GM19025 (cell line): ENCODE measurements at regions not wholly inside any gene's neighbourhood (a gene's known extent, or its start where the extent isn't known, plus 50 kb on each side); places are given as distances from the start of the nearest gene placed in this dataset.

Experiments
- ATAC-seq: cut with Tn5 transposase; IDR thresholded peaks from one replicate; pipeline ENCODE4 v1.9.1; 2021; ENCODE audit warnings: mild to moderate bottlenecking, low read depth, moderate library complexity; ENCODE audit not compliant: unreplicated experiment

DNA sequence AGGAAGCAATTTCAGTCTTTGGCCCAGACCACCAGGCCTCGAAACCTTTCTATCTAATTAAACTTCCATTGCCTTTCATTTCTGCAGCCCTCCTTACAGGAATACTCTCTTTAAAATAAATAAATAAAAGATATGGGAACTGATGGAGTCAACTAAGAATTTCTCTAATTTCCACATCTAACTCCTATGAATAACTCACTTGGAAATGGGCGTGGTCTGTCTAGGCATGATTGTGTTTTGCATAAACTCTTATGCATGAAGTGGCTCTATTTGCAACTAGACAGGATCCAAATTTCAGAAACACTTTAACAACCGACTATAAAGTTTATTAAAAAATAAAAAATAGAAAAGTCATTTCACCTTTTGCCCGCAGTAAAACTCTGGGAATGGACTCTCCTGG is 199.5 kb downstream of the ADSS2 start:
- no peak for ATAC-seq

DNA sequence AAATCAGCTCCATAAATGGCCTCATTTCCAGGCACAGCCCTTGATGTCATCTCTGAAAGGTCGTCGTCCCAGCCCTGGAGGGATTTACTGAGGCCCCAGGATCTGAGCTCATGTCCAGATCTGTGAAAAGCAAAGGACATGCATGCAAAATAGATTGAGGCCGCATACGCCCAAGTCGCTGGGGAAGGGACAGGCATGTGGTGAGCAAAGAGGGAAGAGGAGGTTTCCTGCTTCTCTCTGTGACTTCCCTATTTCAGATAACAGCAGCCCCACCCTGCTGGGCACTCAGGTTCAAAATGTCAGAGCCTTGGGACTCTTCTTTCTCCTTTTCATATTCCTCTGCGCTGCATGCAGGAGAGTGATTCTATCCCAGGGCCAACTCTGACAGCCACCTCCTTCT is 197.2 kb downstream of the ADSS2 start:
- no peak for ATAC-seq

DNA sequence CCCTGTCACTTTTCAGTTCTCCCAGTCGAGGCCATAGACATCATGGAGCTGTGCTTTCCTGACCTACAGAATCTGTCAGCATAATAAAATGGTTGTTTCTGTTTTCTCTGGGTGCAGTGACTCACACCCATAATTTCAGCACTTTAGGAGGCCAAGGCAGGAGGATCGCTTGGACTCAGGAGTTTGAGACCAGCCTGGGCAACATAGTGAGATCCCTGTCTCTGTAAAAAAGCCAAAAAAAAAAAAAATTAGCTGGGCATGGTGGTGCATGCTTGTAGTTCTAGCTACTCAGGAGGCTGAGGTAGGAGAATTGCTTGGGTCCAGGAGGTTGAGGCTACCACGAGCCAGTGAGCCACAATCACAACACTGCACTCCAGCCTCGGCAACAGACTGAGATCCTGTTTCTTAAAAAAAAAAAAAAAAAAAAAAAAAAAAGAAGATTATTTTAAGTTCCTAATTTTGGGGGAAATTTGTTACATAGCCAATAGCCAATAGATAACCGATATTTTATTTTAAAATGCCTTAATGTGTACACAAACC is 196.2 kb downstream of the ADSS2 start:
- no peak for ATAC-seq

DNA sequence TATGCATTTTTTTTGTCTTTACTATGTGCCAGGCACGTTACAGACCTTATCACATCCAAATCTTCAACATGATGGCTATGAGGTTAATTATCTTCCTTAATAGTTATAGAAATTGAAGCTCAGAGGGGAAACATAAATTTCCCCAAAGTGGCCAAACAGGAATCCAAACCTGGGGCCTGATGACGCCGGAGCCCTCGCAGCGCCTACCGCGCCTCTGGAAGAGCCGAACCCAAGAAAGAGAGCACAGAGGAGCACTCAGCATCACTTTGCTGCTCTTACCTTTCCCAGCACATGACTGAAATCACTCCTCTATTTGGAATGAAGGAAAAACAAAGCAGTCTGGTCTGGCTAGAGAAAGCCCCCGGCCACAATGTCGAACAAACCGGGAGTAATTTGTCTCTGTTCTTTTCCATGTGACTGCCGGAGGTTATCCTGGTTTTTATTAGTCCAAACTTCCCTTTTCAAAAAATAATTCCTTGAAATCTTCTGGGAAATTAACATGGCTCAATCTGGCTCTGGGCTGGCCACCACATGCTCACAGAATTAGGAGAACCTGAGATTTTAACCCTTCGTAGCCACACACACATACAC is 195.5 kb downstream of the ADSS2 start:
- ATAC-seq = no peak

DNA sequence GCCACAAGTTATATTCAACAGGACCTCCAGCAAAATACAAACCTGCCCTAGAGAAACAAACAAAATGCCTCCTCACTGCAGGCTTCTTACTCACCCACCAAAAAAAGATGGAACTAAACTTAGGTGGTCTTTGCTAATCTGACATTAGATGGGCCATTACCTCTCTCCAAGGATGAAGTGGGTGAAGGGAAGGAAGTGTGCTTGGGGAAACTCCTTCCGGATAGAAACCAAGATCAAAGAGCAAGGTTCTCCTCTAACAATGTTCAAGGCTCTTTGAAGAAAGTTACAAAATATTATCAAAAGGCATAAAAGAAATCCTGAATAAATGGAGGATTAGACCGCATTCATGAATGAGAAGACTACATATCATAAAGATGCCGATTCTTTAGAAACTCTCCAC is 187.5 kb downstream of the ADSS2 start:
- no peak for ATAC-seq

DNA sequence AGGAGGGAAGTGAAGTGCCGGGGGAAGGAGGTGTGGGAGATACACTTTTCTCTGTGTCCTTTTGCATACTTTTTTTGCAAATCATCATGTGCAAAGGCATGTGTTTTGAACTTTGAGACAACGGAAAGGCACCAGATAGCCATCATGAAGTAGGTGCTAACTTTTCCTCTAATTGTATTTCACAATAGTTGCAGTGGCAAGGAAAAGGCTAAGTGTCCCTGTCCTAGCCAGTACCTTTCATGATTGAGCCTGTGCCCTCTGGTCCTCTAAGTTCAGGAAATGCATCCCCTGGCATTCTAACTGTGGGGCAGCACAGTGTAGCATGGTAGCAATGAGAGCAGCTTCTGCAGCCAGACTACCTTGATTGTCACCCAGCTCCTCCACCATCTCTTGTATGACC is 186.2 kb downstream of the ADSS2 start:
- no peak for ATAC-seq

DNA sequence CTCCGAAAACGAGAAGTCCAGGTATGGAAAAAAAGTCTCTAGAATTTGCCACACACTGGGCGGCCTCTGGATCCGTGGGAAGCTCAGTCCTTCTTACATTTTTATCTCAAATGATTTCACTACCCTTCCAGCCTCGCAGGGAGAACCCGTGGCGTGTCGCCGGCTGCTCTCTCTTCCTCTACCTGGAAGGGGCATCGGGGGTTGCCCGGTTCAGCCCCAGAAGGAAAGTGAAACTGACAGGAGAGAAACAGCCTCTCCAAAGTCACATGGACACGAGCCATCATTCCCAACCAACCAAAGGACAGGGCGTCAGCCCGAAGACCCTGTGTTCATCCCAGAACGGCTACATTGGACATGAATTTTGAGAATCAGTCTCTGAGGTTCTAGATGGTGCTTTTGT is 182.5 kb downstream of the ADSS2 start:
- no peak for ATAC-seq

DNA sequence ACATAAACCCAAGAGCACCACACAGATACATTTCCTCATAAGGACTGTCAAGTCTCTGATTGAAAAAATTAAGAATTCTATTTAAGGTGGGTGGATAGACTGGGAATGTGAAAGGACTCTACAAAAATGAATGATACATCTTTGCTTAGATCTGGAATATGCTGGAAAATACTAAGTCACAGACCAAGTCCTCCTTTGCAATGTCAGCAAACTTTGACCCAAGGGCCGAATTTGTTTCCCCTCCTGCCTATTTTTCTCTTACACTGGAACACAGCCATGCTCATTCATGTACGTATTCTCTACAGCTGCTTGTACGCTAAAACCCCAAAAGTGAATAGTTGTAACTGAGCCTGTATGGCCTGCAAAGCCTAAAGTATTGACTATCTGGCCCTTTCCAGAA is 180.7 kb downstream of the ADSS2 start:
- no peak for ATAC-seq

DNA sequence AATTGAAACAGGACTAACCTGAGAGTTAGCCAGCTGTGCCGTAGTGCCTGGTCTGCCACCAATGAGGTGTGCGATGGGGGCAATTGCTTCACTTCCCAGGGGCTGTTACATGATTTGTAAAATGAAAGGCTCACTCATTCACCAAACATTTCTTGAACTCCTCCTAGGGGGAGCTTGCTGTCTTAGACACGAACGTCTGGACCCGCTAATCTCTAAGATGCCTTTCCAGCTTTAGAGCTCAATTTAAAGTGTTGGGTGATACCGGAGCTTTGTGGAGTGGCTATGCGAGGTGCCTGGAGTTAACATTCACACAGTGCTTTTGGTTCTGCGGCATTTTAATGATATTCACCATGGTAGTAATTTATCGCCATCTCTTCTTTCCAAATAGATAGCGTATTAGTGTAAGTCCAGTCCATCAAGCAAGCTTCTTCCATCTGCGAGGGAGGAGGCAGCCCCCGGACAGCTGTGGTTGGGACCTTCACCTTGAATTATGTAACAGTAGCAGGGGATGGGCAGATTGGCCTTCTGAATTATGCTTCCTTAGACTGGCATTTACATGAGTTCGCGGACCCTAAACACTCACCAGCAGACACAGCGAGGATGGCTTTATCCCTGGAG is 179.9 kb downstream of the ADSS2 start:
- no peak for ATAC-seq

DNA sequence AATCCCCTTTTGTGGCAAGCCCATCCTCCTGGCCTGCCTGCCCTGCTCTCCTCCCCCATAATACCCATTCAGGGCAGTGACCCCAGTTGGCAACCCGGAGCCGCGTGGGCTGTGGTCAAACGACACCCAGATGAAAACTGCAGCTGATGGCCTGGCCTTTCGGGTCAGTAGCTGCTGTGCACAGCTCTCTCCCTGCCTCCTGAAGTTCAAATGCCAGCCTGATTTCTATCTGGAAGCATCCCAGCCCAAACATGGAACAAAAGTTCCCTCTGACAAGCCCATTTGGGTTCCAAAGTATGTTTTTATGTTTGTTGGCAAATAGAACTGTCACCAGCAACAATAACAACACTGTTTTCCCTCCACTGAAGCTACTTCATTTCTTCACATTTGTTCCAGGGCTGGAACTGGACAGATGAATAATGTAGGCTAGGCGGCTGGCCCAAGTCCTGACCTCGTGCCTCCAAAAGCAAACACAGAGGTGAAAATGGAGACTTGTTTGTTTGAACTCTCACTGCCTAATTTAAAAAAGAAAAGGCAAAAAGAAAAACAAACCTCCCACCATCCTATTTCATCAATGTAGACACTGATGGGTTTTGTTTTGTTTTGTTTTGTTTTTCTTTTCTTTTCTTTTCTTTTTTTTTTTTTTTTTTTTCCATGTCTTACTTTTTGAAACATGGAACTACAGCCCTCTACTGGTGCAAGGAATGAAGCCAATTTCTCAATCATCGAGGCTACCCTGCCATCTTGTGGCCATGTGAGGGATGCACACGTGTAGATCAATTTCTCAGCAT is 179.0 kb downstream of the ADSS2 start:
- no peak for ATAC-seq

DNA sequence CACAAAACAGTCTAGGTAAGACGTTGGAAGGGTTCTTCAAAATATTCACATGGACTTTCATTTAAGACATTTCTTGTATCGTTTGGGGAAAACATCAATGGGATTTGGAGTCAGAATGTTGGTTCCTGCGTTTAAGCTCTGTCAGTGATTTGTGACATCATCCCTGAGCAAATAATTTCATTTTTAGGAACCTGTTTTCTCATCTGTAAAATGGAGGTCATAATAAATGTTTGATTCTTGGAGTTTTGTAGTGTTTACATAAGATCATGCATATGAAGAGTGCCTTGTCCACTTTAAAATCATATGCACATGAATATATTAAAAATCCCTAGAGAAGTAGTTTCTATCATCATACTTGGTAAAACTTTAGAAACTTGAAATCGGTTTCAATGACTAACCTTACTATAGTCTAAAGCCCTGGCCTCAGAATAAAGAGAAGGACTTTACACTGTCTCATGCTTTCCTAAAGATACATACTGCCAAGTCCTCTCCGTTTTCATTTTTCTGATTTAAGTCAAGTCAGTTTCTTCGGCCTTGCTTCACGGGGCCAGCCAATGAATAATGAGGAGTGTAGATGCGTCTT is 178.4 kb downstream of the ADSS2 start:
- ATAC-seq = no peak

DNA sequence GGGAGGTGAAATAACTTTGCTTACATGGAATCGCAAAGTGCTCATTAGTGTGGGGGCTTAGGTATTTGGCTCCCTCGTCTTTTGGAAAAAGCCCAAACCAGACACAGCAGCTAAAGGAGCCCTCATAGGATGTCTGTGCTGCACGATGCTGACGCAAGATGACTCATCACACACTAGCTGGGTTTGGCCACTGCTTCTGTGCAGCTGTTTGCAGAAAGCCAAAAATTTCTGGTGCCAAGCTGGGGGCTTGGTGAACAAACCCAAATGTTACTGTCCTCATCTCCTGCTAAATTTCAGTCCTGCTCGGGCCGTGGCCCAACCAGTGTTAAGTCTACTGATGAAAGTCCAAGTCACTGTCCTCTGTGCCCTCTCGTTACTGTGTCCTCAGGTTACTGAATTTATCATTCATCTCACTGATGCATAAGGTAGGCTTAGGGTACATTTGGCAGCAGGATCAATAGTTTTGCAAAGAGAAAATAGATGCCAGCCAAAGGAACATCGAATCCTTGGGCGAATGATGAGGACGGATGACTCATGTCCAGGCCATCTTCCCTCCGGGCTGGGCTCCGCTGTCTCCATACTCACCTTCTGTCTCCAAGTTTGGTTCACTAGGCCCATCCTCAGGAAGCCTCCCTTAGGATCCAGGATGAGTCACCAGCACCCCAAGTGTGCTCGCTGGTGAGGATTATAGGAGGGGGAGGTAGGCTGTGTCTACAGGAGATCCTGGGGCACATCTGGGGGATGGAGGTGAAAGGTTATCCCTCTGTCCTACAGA is 177.7 kb downstream of the ADSS2 start:
- ATAC-seq = no peak

DNA sequence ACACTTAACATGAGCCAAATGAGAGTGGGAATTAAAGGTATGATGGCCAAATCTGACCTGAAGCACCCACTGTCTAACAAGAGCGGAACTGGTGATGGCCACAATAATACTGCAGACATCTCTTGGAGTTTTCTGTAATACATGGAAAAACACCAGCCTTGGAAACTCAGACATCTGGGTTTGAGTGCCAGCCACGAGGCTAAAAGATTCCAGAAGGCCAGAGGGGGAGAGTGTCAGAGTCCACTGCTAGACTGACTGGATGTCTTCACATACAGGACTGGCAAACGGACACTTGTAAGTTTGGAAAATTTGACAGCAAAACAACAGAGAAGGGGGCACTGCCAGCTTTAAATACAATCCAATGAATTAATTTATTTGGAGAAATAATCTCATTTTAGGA is 175.1 kb downstream of the ADSS2 start:
- ATAC-seq = no peak

DNA sequence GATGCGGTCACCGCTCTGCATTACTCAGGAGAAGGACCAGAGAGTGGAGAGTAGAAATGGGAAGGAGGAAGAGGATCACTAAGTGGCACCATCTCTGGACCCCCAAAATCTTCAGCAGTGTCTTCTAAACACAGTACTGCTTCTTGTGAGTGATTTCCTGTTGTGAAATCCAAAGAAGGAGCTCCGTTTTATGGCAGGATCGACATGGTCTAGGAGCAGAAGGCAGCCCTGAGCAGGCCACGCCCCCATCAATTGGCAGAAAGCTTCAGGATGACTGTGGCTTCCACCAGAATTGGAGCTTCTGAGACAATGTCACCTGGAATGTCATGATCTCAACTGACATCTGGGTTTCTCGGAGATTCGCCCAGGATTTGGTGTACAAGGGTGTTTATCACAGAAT is 171.5 kb downstream of the ADSS2 start:
- ATAC-seq = no peak

DNA sequence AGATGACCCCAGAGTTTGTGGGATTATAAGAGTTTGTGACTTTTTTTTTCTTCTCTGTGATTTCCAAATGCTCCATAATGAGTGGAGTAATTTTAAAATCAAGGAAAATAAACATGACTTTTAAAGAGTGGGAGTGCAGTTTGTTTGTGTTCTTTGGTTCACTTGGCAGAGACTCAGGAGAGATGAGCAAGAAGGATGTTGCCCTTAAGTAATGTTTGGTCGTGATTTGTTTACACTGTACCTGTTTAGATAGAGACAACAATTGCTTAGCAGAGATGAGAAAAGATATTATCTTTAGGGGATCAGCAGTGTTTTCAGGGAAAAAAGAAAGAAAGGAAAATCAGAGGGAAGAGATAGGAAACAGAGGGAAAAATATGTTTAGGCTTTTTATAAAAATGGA is 170.8 kb downstream of the ADSS2 start:
- no peak for ATAC-seq

DNA sequence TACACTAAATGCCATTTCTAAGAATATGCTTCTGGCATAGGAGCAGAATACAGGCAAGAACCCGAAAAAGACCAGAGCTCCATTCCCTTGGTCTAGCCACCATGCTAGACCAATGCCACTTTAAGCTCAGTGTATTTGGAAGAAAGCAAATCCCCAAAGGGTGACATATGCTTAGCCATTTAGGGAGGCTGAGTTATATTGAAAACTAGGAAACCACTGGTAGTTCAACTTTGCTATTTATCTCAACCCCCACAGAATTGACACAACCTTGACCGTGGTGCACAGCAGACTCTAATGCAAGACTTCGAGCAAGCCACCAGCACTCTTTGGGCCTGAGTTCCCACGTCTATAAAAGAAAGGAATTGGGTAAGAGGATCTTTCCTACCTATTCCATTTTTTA is 167.9 kb downstream of the ADSS2 start:
- ATAC-seq = no peak

DNA sequence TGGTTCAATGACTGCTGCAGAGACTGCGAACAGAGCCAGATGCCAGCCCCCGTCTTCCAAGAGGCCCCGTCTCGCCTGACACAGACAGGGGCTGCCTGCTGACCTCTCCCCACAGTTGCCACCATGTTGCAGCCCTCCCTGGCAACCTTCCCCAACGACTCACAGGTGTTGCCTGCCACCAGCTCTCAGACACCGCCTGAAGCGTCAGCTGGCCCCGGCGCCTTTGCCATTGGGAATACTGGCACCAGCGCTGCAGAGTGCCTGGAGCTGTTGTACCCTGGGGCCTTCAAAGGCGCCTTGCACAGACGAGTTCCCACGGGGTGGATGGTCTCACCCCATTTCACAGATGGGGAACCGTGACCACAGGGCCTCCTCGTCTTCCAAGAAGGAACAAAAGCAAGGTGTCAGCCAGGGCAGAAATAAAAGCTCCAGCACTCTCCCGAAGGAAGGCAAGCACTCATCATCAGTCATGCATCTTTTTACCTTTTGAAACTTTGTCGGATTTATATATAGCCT is 167.0 kb downstream of the ADSS2 start:
- ATAC-seq = no peak

DNA sequence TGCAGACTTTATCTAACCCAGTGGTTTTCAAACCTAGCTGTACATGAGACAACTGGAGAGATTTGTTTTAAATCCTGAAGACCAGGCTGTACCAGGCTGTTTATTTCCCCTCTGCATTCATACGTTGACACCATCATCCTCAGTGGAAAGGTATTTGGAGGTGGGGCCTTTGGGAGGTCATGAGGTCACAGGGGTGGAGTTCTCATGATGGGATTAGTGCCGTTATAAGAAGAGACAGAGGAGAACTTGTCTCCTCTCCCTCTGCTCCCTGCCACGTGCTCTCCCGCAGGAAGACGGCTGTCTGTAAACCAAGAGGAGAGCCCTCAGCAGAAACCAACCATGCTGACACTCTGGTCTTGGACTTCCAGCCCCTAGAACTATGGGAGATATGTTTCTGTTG is 165.4 kb downstream of the ADSS2 start:
- ATAC-seq = no peak

DNA sequence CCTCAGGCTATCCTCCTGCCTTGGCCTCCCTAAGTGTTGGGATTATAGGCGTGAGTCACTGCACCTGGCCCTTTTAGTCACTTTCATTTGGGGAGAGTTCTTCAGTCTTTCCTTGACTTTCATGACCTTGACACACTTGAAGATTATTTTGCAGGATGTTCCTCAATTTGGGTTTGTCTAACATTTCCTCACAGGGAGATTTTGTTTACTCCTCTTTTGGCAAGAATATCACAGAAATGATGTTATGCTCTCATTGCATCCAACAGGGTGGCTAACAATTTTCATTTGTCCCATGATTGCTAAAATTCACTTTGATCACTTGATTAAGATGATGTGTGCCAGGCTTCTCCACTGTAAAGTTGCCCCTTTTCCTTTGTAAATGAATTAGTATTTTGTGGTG is 164.0 kb downstream of the ADSS2 start:
- no peak for ATAC-seq

DNA sequence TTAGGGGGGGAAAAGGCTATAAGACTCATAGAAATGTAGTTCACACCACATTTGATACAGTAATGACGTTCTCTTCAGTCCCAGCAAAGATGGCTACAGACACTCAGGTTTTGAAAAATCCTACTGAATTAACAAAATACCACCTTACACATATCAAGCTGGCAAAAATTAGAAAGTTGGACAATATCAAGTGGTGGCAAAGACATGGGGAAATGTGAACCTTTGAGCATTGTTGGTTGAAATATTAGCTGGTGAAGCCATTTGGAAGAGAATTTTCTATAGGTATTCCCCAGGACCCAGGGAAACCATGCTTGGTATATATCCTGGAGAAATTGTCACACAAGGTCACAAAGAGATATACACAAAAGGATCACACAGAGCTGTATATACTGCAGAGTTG is 163.0 kb downstream of the ADSS2 start:
- ATAC-seq = no peak
